ENCODE measurements at regions not wholly inside any gene's neighbourhood (a gene's known extent, or its start where the extent isn't known, plus 50 kb on each side); places are given as distances from the start of the nearest gene placed in this dataset.

- no peak for TF ChIP-seq CTCF (IDR thresholded peaks at IDR 0.05; ENCODE audit: insufficient read depth, low read length)
- DNase-seq (ENCODE audit: low read depth) = no peak
- no peak overlapping the region for H3K4me3 ChIP-seq (ENCODE audit: low read depth, low read length)
Observed at GRCh38 chr18:43812627-43813026, 535.3 kb upstream of the SYT4 start.

- no peak overlapping the region for H3K4me3 ChIP-seq (ENCODE audit: low read depth, low read length)
- DNase-seq (ENCODE audit: low read depth) = no peak
- TF ChIP-seq CTCF (IDR thresholded peaks at IDR 0.05; ENCODE audit: insufficient read depth, low read length) = no peak
Observed at GRCh38 chr18:43819397-43819796, 542.1 kb upstream of the SYT4 start.

GRCh38 chr18:43819873-43820272 lies 542.6 kb upstream of the SYT4 start:
- no peak for TF ChIP-seq CTCF (IDR thresholded peaks at IDR 0.05; ENCODE audit: insufficient read depth, low read length)
- H3K4me3 ChIP-seq (ENCODE audit: low read depth, low read length) = no peak overlapping the region
- no peak for DNase-seq (ENCODE audit: low read depth)

GRCh38 chr18:43825768-43826167 lies 548.5 kb upstream of the SYT4 start:
- no peak for DNase-seq (ENCODE audit: low read depth)
- no peak overlapping the region for H3K4me3 ChIP-seq (ENCODE audit: low read depth, low read length)
- TF ChIP-seq CTCF (IDR thresholded peaks at IDR 0.05; ENCODE audit: insufficient read depth, low read length) = no peak

GRCh38 chr18:43826215-43826614 lies 548.9 kb upstream of the SYT4 start:
- no peak overlapping the region for H3K4me3 ChIP-seq (ENCODE audit: low read depth, low read length)
- TF ChIP-seq CTCF (IDR thresholded peaks at IDR 0.05; ENCODE audit: insufficient read depth, low read length) = no peak
- DNase-seq (ENCODE audit: low read depth) = no peak

GRCh38 chr18:43827311-43827710 lies 550.0 kb upstream of the SYT4 start:
- no peak for DNase-seq (ENCODE audit: low read depth)
- H3K4me3 ChIP-seq (ENCODE audit: low read depth, low read length) = no peak overlapping the region
- no peak for TF ChIP-seq CTCF (IDR thresholded peaks at IDR 0.05; ENCODE audit: insufficient read depth, low read length)

- H3K4me3 ChIP-seq (ENCODE audit: low read depth, low read length) = no peak overlapping the region
- DNase-seq (ENCODE audit: low read depth) = no peak
Observed at GRCh38 chr18:43830303-43830702, 553.0 kb upstream of the SYT4 start.

More at GRCh38 chr18:43830303-43830702, 553.0 kb upstream of the SYT4 start:
- TF ChIP-seq CTCF (IDR thresholded peaks at IDR 0.05; ENCODE audit: insufficient read depth, low read length) = no peak

Measured in fibroblast of the aortic adventitia (primary cell).